Panc1 (cell line): ENCODE measurements at regions not wholly inside any gene's neighbourhood (a gene's known extent, or its start where the extent isn't known, plus 50 kb on each side); places are given as distances from the start of the nearest gene placed in this dataset.

Experiments
- CTCF ChIP-seq: fragments of 450-650 bp; IDR thresholded peaks from 2 replicates; pipeline ENCODE4 v1.5.1; 2017; ENCODE audit warnings: mild to moderate bottlenecking
- POLR2AphosphoS5 ChIP-seq: IDR thresholded peaks from 2 replicates; pipeline ENCODE4 v1.6.1; 2012; ENCODE audit warnings: mild to moderate bottlenecking, low read depth, low read length, moderate library complexity
- SIN3A ChIP-seq: IDR thresholded peaks from 2 replicates; pipeline ENCODE4 v1.6.1; 2012; ENCODE audit warnings: low read depth, mild to moderate bottlenecking, low read length, moderate library complexity, borderline replicate concordance; ENCODE audit not compliant: insufficient read depth
- TCF7L2 ChIP-seq: IDR thresholded peaks from 2 replicates; pipeline ENCODE4 v1.6.1; 2011; ENCODE audit warnings: mild to moderate bottlenecking, low read depth, low read length, inconsistent platforms
- TF ChIP-seq, protein P1 (sequence below), 2 experiments: IDR thresholded peaks; 2 replicates each; pipeline ENCODE4 v1.6.1; 2011 to 2012; ENCODE audit warnings: low read depth in 2 of 2, control low read depth in 1 of 2, low read length in 1 of 2, mild to moderate bottlenecking in 1 of 2, moderate library complexity in 1 of 2; ENCODE audit not compliant: insufficient read depth in 1 of 2

GRCh38 chr19:28322945-28323344, 890.0 kb downstream of the UQCRFS1 start:
- no peak for TF ChIP-seq CTCF
- TF ChIP-seq, protein P1, sequence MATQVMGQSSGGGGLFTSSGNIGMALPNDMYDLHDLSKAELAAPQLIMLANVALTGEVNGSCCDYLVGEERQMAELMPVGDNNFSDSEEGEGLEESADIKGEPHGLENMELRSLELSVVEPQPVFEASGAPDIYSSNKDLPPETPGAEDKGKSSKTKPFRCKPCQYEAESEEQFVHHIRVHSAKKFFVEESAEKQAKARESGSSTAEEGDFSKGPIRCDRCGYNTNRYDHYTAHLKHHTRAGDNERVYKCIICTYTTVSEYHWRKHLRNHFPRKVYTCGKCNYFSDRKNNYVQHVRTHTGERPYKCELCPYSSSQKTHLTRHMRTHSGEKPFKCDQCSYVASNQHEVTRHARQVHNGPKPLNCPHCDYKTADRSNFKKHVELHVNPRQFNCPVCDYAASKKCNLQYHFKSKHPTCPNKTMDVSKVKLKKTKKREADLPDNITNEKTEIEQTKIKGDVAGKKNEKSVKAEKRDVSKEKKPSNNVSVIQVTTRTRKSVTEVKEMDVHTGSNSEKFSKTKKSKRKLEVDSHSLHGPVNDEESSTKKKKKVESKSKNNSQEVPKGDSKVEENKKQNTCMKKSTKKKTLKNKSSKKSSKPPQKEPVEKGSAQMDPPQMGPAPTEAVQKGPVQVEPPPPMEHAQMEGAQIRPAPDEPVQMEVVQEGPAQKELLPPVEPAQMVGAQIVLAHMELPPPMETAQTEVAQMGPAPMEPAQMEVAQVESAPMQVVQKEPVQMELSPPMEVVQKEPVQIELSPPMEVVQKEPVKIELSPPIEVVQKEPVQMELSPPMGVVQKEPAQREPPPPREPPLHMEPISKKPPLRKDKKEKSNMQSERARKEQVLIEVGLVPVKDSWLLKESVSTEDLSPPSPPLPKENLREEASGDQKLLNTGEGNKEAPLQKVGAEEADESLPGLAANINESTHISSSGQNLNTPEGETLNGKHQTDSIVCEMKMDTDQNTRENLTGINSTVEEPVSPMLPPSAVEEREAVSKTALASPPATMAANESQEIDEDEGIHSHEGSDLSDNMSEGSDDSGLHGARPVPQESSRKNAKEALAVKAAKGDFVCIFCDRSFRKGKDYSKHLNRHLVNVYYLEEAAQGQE (IDR thresholded peaks at IDR 0.05; ENCODE audit: insufficient read depth in 1 of 2, low read depth in 2 of 2, low read length in 1 of 2), result no peak
- no peak for TF ChIP-seq POLR2AphosphoS5
- no peak for TF ChIP-seq SIN3A
- no peak for TF ChIP-seq TCF7L2
